SW480 (cell line): ENCODE measurements at regions not wholly inside any gene's neighbourhood (a gene's known extent, or its start where the extent isn't known, plus 50 kb on each side); places are given as distances from the start of the nearest gene placed in this dataset.

Experiments used
- DNase-seq: peaks from one replicate; pipeline ENCODE4 v3.0.0-alpha.2; 2016; ENCODE audit warnings: low spot score

DNA sequence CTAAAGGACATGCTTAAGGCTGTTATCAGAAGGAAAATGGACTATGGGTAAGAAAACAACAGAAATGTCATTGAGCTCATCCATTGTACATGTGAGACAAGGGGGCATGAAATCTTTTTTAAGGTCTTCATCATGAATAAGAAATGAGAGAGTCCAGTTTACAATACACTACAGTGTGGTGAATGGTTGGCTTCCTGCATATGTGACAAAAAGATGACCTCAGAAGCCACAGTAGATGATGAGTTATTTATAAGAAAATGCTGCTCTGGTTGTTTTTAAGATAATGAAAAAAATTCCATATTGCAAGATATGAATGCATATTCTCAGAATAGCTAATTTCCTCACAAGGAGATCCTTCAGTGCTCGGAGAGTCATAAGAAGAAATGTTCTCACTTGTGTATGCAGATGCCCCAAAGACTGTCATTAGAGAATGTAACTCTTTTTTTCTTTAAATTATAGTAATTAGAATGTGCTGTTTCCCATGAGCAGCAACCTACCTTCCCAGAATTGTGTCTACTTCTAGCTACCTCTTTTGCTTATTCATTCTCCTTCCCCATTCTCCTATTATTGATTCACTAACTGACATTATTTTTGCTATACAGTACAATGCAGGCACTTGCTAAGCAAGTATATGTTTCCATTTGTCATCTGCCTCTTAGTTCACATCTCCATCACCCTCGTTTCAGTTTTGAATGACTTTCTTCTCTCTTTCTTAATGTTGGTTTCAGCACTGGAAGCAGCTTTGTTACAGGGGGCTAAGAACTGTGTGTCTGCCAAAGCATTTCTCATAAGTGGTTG lies 152.0 kb upstream of the PEX5L start:
- DNase-seq: no peak

DNA sequence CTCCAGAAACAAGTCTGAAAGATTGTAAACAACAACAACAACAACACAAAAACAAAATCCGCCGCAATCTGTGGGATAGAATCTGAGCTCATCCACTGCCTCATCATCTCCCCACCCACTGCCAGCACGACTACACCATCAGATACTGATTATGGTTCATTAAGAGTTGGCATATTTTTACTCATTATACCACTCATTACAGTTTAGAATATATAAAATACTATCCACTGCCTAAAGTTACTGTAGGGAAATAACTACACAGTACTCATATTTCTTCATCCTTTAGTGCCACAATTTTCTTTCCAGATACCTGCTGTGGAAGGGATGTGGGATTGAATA lies 152.5 kb upstream of the PEX5L start:
- DNase-seq: no peak

DNA sequence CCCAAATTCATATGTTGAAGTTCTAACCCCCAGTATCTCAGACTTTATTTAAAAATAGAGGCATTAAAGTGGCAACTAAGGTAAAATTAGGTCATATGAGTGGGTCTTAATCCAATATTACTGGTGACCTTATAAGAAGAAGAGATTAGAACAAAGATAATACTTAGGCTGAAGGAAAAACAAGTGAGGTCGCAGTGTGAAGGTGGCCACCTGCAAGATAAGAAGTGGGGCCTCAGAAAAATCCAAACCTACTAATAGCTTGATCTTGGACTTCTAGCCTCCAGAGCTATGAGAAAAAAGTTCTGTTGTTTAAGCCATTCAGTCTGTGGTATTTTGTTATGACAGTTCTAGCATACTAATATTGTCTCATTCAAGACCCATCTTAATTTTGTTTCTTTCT lies 159.9 kb upstream of the PEX5L start:
- no peak for DNase-seq

DNA sequence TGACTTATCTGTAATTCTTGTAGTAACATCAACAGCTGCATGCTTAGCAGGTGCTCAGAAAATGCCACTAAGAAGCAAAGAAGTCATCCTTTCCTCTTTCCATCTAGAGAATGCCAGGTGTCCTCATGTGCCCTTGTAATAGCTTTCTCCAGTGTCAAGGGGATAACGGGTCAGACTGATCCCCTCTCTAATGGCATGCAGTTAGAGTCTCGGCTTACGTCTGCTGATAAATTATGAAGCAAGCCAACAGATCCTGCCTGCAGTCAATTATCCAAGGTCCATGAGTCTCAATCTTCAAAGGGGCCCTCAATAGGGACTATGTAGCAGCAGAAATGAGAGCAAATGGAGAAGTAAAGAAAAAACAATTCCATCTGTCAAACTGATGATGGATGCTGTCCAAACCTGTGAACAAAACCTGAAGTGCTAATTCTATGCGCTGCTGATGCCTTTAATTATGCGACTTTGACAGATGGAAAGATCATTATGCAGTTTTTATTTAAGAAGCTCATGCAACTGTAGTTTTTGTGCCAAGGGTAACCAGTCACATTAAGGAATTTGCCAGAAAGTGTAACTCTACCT lies 162.8 kb upstream of the PEX5L start:
- no peak for DNase-seq

DNA sequence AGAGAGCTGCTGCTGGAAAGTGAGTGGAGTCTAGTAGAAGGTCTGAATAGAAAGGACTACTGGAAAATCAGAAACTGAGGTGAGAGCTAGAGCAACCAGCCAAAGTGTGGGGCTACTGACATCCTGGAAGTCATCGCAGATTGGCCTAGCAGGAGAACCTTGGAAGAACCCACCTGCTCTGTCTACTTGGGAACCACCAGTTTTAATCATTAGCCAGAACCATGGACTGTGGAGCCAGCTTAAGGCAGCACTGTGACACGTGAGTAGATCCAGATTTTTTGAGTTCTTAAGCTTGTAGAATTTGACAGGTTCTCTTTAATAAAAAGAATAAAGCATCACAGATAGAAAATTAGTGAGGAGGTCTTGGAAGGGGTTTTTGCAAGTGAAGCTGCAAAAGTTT lies 179.1 kb upstream of the PEX5L start:
- DNase-seq: no peak

DNA sequence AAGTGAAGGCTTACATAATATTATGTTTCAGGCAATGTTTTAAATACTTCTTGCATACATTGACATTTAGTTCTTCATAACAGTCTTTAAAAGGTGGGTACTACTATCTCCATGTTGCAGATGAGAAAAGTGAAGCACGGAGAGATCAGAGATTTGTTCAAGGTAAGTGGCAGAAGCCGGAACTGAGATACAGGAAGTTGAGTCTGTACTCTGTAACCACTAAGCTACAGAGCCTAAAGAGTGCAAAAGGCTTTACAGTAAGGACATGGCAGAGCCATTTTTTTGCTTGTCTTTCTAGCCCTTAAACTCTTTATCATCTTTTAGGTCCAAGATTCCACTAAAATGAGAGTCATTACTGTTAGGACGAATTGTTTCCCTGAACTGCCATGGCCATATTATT lies 186.5 kb upstream of the PEX5L start:
- no peak for DNase-seq

DNA sequence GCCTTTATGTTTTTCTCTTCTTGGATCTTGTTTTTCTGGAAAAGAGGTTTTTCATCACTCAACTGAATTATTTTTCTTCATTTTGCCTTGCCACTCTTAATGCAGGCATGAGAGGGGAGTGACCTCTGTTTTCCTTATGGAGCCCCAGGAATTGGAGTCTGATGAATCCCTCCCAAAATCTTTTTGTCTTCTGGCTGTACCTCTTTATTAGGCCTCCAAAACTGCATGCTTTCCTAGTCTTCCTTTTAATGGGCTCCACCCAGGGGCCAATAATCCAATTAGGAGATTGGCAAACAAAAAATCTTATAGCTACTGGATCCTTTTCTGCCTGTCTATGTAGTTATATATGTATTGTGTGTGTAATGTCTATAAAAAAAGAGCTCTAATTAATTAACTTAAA lies 192.4 kb upstream of the PEX5L start:
- DNase-seq: no peak

DNA sequence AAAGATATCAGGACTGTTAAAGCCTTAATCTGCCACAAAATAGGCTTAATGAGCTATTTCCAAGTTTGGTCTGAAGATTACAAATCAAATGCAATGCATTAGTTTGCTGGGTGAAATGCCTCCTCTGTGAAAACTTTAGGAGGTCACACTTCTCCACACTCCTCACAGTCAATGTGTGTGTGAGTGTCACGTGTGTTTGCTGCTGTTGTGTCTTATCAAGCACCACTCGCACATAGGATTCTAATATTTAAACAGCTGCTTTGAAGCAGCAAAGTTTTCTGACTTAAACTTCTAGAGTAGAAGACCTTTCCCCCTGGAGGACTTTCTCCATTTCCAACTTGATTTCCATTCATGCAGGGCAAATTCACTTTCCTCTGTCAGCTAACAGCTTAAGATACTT lies 203.2 kb upstream of the PEX5L start:
- DNase-seq: no peak

DNA sequence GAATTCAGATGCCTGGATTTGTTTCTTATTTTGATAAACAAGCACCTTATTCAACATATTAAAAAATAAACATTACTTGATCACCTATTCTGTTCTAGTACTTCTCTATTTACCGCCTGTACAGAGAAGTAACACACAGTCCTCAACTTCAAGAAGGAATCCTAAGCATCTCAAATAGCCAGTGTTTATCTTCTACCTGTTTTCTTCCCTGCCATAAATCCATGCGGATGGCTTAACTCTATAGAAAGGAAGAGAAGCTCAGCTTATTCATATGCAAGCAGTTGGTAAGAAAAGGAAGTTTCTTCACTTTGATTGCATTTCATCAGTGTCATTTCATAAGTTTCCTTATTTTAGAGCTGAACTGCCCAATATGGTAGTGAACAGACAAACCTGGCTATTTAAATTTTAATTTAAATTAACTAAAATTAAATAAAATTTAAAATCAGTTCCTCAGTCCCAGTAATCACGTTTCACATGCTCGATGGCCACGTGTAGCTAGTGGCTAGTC lies 210.0 kb upstream of the PEX5L start:
- DNase-seq: no peak

DNA sequence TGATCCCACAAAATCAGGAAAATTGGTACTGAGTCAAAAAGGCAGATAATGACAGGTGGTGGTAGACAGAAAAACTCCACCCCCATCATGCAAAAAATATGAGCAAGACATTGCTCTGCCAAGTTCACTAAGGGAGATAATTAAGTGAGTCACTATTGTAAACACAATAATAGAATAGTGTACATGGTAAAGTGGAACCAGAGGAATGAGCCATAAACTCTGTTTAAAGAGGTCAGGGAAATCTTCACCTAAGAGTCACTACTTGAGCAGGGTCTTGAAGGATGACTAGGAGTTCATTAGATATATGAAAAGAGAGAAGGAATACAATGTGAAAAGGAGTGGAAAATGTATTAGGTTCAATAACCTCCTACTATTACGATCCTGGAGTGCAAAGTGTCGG lies 213.4 kb upstream of the PEX5L start:
- DNase-seq: no peak

DNA sequence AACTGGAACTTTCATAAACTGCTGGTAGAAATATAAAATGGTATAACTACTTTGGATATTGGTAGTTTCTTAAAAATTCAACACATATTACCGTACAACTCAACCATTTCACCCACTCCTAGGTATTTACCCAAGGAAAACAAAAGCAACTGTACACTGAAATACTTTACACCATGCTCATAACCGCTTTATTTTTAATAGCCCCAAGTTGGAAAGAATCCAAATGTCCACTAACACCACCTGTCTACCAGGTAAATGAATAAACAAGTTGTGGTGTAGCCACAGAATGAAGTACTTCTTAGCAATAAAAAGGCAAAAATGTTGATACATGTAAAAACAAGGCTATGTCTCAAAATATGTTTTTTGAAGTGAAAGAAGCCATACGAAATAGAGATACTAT lies 215.9 kb upstream of the PEX5L start:
- peak; percentile 41 for DNase-seq

DNA sequence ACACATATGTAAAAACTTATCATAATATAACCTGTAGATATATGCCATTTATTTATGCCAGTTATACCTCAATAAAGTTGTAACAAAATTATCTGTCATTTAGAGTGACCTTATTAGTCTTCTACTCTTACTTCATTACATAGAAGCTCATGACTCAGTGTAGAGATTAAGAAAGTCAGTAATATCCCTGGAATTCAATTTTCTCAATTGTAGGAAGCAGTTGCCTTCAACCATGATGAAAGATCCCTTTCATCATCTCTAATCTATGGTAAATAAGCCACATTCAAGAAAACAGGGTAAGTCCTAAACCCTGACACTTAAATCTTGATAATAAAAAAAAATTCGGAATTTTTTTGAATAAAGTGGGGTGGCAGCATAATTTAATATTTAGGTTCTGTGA lies 216.5 kb upstream of the PEX5L start:
- no peak for DNase-seq

DNA sequence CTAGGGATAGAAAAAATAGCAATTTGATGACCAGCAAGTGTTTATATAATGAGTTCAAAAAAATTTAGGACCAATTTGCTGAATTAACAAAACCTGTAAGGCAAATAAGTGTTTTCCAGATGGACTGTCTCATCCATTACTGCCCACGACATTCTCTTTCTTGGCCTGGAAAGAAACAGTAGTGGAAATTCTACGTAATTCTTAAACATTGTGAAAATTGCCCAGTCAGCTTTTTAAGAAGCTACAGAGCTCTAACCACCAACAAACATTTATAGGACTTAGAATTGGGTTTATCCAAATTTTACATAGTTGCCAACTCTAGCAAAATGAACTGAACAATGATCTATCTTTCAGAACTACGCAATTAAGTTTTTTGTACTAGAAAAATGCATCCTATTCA lies 227.7 kb upstream of the PEX5L start:
- DNase-seq: no peak

DNA sequence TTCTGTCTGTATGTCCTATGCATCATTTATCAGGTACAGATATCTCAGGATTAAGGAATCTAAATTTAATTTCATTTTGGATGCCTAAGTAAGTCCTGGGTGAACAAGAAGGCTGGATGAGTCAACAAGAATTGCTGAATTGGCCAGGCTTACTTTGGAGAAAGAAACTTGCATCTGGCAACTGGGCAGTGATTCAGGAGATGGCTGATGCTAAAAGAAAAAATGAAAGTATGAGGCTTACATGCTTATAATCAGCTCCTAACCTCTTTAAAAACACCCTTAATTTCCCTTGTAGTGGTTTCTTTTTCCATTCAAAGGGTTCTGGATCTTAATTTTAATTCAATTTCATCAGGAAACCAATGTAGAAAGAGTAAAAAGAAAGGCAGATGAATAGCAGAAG lies 228.8 kb upstream of the PEX5L start:
- DNase-seq: no peak

DNA sequence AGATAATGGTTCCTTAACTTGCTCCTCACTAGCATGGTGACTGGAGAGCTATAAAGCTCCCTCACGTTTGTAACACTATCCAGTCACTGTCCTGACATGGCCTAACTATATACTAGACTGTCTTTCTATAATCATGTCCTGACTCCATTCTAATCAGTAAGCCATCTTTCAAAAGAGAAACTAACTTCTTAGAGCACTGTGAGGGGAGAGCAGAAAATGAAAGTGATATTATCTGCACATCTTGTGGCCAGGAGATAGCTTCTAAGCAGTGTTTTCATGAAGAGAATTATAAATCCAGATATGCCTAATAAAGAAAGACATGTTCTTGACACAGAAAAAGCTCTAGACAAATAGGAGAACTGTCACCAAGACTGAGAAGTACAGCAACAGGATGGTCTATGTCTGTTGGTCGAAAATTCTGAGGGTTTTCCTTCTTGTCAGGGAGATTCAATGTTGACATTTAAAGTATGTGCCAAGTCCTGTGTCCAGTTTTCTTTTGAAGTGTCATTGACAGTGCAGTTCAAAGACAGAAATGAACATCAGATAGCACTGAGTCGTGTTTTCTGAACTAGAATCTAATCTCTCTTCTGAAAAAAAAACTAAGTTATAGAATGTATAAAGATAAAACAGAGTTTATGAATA lies 230.6 kb upstream of the PEX5L start:
- DNase-seq: no peak

DNA sequence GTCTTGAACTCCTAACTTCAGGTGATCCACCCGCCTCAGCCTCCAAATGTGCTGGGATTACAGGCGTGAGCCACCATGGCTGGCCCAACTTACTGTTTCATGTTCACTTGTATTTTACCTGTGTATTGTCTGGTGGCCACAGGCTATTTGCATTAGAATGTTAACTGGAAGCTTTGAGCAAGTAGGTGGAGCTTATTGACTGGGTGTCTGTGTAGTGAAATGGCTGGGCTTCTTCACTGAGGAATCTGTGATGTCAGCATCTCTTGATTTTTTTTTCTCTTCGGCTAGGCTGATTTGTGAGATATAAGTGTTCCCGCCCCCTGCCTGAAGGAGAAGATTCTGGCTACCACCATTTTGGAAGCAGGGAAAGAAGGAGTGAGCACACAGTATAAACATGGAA lies 237.8 kb upstream of the PEX5L start:
- DNase-seq: no peak

DNA sequence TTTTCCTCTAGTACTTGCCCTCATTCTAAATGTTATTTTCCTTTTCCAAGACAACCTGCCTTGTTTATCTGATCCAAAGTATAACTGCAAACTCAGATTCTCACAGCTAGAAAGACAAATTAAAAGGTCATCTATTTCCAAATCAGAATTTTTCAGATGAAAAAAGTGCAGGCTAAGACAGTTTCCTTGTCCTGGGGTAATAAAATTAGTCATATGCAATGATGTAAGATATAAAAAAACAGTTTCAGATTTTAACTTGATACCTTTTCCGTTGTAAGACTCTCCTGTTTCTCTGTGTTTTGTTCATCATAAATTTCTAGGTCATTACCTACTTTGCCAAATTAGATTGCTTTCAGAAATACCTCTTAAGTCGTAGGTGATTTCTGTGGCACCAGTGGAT lies 238.4 kb upstream of the PEX5L start:
- no peak for DNase-seq

DNA sequence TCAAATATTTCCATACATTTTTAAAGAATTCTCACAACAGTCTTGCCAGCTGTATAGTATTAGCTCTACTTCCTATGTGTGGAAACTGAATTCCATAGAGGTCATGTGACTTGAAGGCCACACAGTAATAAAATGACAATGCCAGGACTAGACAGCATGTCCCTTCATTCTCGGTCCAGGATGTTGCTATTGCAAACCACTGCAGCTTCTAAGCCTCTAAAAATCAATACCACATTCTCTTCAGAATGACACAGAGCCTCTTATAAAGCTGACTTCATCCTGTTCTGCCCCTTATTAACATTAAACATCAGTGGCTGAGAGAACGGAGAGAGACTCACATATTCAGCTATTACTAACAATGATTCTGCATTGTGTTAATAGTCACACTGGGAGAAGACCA lies 240.3 kb upstream of the PEX5L start:
- peak; percentile 2 for DNase-seq

DNA sequence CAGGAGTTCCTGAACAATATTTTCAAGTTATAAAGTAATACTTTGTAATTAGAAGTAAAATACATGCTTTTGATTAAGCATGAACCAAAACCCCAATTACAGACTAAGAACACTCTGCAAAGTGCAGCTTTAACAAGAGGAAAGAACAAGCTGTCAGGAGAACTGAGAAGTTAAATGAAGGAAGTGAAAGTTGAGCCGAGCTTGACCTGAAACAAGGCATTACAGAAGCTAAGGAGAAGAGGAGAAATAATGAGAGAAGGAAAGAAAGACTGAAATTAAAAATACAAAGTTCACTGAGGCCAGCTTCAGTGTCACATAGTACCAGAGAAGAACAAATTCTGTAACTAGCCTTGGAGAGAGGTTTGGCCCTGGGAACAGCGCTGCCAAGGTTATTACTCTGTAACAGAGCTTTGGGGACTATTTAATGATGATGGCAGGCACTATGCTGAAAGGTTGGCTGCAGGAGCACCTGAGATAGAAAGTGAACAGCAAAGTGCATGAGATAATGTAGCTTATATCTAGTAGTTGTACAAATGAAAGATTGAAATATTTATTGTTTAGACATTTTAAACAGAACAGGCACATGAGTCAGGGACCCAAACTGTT lies 241.9 kb upstream of the PEX5L start:
- DNase-seq: no peak

DNA sequence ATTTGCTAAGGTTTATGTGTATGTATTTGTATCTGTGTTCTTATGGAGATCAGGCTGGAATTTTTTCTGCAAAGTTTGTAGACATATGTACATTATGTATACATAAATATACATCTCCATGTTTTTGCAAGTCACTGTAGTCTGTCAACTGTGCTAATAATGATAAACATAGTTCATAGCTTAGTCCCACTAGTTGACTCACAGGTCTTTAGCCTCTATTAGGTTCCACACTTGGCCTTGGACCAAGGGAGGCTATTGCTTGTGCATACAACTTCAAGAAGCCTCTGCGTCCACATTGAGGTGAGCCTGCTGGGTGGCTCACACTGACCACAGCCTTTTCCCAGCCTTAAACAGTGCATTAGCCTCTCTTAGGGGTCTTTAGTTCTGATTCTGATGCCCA lies 243.8 kb upstream of the PEX5L start:
- DNase-seq: no peak

DNA sequence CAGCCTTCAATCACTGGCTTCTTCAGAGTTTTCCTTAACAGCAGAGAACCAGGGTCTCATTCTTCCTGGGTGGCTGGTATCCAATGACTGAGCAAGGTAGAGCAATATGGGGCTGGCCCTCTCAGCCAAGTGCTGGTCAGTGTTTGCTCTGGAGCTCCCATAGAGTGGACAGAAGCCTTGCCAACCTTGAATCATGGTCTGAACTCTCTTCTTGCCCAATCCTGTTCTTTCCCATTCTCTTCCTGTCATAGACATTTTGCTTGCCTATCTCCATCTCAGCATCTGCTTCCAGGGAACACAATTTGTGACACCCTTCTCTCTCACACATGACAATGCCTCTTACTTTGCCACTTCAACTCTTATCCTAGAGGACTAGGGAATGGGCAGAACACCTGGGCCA lies 245.6 kb upstream of the PEX5L start:
- DNase-seq: no peak

DNA sequence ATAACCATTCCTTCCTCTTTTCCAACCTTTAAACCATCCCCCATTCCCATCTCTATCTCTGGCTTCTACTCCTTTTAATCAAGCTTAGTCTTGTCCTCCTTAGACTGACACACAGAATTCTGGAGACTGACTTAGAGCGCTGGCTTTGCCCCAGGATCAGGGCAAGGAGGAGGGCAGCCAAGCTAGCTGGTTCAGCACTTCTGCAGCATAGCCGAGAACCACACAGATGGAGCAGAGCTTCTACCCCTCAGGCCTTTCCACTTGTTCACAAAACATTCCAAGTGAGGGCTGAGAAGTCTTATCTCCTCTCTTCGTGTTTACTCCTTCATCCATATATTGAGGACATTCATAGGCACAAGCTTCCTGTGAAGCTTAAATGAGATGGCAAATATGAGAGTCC lies 246.5 kb upstream of the PEX5L start:
- no peak for DNase-seq
